ELR (cell line): ENCODE measurements at regions not wholly inside any gene's neighbourhood (a gene's known extent, or its start where the extent isn't known, plus 50 kb on each side); places are given as distances from the start of the nearest gene placed in this dataset.

Experiments
- DNase-seq: peaks from one replicate; pipeline ENCODE4 v3.0.0-alpha.2; 2015; ENCODE audit warnings: low read depth

- DNase-seq = no peak
These were observed 1083.2 kb downstream of the FLRT2 start for GRCh38 chr14:86613126-86613525.

DNA sequence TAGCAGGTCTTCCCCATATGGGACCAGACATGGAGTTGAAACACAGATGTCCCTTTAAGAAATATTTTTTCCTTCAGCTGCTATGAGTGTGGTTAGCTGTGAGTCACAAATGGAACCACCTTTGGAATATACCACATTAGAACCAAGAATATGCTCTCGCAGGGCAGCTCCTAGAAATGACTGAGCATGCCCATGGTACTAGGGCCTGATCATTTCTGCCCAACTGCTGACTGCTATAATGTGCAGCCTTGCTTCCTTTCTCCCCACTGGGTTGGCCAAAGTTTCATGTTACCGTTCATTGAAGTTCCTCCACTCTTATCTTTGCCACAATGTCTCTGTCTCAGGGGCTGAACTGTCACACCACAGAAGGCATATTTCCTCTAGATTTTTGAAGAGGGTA lies 1074.6 kb downstream of the FLRT2 start:
- peak; percentile 1 for DNase-seq

GRCh38 chr14:86602263-86602662 lies 1072.3 kb downstream of the FLRT2 start:
- no peak for DNase-seq

DNA sequence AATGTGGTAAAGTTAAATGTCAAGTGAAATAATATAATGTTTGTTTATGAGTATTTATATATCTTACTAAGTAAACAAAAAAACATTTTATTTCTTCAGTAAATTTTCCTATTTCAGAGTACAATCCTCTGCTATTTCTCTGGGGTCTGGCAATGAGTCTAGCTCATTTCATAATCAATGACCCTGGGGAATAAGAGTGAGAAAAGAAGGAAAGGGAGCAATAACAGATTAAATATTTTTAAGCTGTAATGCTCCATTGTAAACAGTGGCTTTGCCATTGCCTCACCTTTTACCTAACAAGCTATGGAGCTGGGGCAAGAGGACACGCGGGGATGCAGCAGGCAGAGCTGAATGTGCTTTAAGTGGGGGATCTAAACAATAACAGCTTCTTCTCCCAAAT lies 1071.9 kb downstream of the FLRT2 start:
- no peak for DNase-seq

DNA sequence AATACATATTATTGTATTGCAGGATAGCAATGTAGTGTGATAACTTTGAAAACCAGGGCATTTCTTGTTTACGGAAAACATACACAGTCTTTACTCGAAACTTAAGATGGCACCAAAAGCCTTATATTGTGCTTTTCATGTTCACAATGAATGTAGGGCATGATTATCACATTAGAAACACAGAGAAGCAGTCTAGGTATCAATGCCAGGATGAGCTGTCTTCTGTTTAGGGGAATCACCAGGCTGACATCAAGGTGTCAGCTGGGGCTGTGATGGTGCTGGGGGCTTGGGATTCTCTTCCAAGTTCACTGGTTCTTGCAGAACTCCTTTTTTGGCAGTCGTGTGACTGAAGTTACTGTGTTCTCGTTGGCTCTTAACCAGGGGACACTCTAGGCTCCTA lies 1067.3 kb downstream of the FLRT2 start:
- no peak for DNase-seq

GRCh38 chr14:86596024-86596423 lies 1066.1 kb downstream of the FLRT2 start:
- no peak for DNase-seq

DNA sequence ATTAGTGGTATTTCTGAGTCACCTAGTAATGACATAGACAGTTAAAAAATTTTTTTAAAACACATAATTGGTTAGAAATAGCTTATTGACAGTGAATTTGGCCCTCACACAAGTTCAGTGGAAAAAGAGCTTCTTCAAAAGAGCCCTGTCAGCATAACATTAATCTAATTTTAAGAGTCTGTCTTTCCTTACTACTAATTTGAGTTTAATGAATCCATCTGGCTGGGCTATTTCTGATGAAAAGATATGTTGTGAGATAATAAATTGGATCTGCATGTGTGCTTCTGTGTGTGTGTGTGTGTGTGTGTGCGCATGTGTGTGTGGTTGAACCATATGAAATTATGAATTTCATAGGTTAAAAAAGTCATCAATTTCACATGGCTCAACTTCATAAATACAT lies 1045.2 kb downstream of the FLRT2 start:
- DNase-seq = no peak

DNA sequence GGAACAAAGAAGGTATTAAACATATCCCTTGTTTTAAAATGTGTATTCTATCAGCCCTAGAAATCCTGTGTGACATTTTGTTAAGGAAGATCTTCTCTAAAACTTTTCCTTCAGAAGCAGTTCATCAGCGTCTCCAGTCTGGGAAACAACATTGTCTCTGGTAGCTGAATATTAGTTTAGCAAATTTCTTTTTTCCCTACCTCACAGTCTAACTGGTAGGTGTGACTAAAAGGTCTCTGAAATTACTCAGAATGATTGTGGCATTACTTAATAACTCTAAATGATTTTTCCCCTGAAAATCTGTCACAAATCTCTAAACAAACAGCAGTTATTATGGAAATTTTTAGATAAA lies 1044.8 kb downstream of the FLRT2 start:
- peak; percentile 39 for DNase-seq

DNA sequence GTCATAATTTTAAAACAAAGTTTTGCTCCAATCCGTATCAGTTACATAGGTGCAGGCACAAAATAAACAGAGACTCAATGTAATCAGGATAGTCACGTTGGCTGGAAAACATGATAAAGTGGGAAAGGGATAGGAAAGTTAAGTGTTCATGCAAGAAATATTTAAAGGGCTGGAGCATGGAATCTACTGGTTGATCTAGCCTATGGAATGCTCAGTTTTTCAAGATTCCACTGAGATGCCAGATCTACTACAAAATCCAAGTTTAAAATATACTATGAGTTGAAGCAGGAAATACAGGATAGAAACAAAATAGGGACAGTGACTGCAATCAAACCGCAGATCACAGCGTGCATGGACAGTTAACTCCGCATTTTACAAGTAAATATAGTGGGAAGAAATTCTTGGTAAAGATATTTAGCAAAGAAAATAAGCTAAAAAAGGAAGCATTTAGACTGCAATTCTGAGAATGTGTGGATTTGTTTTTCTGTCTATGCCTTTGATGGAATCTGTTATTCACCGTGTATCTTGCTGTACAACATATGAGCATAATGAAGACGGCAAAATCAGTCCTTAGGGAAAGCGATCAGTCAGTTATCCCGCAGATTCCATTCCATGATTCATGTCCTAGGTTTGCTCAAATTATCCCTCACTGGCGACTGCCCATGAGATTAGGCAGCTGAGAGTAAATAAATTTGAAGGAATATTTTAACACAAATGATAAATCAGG lies 1044.3 kb downstream of the FLRT2 start:
- peak; percentile 70 for DNase-seq

- DNase-seq = no peak
These were observed 1040.4 kb downstream of the FLRT2 start for GRCh38 chr14:86570371-86570770.

DNA sequence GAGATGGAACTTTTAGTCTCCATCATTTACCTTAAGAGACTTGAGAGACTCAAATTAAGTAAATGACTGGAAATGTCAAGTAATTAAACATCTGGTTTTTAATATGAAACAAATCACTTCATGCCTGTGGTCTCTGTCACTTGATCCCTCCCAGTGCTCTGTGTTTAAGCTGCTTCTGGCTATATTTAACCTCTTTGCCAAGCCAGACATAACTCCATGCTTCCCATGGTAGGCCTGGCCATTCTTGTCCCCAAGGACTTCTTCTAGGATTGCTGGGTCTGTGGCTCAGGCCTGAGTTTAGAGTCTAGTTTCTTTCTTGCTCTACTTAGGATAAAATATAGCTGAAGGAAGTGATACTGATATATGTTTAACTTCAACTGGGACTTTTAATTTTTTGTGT lies 1013.6 kb downstream of the FLRT2 start:
- DNase-seq = no peak

GRCh38 chr14:86541972-86542371 lies 1012.0 kb downstream of the FLRT2 start:
- DNase-seq = no peak

DNA sequence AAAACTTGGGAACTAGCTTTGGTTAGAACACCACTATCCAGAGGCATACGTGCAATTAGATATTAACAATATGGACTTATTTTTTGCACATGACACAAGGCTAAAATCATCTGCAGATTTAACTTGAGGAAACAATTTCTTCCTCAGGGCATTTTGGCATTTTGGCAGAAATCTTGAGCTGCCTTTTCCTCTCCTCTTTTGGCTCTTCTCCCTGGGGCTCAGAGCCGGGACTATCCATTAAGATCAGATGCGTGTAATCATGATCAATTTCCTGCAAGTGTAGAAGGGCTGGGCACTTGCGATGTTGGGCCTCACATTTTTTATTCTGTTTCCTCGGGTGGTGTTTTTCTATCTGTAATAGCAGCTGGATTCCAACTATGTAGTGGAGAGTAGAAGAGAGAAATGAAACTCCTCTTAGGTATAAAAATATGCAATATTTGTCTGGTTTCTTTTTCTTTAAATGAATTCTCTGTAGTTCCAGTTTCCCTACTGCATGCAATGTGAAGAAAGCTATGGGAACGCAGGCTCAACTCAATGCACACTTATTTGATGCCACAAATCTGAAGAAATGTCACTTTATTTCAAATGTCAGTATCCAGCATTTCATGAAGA lies 1010.8 kb downstream of the FLRT2 start:
- DNase-seq = no peak

DNA sequence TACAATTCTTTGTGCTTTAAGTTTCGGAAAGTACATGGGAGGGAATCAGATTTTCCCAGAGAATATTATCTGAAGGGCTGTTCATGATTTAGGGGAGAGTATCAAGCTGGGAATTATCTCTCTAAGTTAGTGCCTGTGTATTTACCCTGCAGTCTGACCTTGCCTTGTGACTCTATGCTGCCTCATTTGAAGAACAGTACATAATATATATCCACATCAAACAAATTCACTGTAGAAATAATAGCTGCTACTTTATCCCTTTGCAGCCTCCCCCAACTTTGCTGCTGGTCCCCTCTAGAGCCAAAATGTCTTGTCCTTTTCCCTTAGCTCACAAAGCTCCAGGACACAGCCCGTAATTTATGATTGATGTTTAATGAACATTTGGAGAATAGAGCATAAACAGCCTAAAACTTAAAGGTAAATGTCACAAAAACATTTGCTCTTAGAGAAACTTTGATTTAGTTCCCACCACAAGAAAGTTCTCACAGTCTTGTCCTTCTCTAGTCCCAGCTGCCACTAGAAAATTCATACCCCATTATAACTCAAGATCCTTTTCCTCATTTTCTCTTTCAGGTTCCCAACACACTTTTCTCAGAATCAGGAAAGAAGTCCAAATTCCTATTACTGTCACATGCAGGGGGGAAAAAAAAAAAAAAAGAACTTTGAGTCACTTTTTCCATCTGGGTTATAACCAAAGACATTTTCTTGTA lies 1009.6 kb downstream of the FLRT2 start:
- no peak for DNase-seq

- no peak for DNase-seq
These were observed 1003.9 kb downstream of the FLRT2 start for GRCh38 chr14:86533834-86534233.

GRCh38 chr14:86532219-86532618 lies 1002.3 kb downstream of the FLRT2 start:
- DNase-seq = no peak

GRCh38 chr14:86530457-86530856 lies 1000.5 kb downstream of the FLRT2 start:
- no peak for DNase-seq

DNA sequence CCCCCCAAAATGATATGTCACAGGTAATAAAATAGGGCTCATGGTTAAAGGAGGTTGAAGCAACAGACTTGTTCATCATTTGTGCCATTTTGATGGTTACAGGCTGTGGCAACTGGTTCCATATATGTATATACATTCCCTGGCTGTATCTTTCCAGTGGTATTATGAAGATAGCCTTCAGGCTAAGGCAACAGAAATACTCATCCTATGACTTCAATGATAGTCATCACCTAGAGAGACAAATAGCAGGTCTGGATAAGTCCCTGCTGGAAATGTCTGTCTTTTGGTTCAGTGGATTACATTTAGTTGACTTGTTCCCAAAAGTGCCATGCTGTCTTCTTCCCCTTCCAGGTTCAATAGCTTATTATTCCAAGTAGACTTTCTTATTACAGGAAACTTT lies 997.4 kb downstream of the FLRT2 start:
- DNase-seq = peak; percentile 1

GRCh38 chr14:86525673-86526072 lies 995.7 kb downstream of the FLRT2 start:
- no peak for DNase-seq

DNA sequence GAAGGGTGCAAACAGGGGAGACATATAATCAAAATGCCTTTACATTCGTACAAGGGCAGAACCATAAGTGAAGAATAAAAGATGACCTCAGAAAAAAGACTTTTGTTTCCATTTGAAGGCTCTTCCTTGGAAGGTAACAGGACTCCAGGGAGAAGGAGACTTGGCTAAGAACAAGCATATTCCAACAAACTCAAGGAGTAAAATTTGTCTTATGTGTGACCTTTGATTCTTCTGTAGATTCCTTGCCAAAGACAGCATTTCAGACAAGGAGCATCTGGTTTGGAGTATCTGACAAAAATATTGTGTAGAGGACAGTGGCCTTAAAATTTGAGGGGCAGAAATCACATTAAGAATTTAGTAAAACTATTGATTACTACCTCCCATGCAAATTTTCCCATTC lies 991.9 kb downstream of the FLRT2 start:
- DNase-seq = no peak

DNA sequence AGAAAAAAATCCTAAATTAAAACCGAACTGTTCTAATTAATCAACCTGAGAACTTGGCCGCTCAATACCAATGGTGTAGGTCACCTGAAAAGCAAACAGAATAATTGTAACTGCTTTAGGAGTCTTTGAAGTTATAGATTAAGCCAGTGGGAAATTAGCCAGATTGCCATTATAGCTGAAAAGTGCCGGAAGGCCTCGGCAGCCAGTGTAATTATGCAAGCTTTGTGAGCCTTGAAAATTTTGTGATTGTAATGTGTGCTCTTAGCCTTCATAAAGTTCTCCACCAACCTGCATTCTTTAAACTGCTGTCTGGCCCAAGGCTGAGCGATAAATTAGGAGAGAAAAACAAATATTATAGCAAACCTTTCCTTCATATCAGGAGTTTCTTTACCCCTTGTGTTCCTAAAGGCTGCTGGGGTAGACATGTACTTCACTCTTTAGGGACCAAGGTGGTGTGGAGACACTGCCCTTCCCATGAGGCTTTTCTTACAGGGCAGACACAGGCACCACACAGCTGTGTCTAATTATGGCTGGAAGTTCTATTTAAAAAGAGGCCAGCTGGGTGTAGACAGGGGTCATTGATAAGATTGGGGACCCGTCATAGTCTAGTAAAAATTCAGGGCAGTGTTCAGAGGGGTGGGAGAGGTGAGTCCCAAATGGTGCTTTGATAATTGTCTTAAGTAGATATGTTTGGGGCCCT lies 991.2 kb downstream of the FLRT2 start:
- no peak for DNase-seq

DNA sequence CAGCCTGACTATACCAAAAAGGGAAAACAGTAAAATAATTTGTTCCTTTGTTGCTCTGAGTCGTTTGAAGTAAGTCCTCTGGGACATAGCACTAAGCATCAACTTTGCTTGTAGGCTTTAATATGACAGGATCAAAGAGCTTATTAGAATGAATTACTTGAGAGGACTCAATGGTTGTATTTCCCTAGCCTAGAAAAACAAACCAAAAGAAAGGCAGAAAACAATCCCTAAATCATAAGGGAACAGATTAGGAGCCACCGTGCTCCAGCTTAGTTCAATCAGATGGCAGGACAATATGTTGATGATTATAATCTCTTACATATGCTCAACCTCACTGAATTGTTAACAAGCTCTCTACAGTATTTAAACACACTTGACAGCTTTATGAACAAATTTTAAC lies 988.4 kb downstream of the FLRT2 start:
- DNase-seq = no peak

DNA sequence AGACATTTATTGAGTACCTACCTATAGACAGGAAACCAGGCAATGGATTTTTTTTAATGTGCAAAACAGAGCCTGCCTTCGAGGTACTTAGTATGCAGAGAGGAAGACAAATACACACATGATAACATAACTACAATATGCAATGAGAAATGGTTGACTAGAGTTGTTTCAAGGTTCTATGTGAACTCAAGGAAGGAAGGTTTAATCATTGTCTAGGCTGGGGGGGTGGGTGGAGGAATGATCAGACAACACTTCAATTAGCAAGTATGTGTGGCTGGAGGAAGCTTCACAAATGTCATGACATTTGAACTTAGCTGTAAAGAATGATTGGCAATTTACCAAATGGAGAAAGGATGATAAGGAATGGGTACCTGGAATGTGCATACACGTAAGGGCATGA lies 985.3 kb downstream of the FLRT2 start:
- DNase-seq = no peak
